Lower lobe of right lung (tissue), 2 donors: ENCODE measurements at regions not wholly inside any gene's neighbourhood (a gene's known extent, or its start where the extent isn't known, plus 50 kb on each side); places are given as distances from the start of the nearest gene placed in this dataset.

Experiments
- ATAC-seq, 2 donors: fragments of 200-7000 bp; cut with Tn5 transposase; one replicate each; pipeline ENCODE4 v1.9.1; 2020 to 2022; ENCODE audit warnings: mild to moderate bottlenecking in 2 of 2, moderate library complexity in 2 of 2
- DNase-seq: peaks from one replicate; pipeline ENCODE4 v3.0.0-alpha.2; 2020
- H3K27ac ChIP-seq: fragments of 200-600 bp; one replicate; pipeline ENCODE4 v1.8.0; 2022
- H3K27me3 ChIP-seq: fragments of 200-600 bp; one replicate; pipeline ENCODE4 v1.8.0; 2022; ENCODE audit warnings: low read depth
- H3K36me3 ChIP-seq: fragments of 200-600 bp; one replicate; pipeline ENCODE4 v1.8.0; 2022; ENCODE audit warnings: mild to moderate bottlenecking
- H3K4me1 ChIP-seq: fragments of 200-600 bp; one replicate; pipeline ENCODE4 v1.8.0; 2022
- H3K4me3 ChIP-seq: fragments of 200-600 bp; one replicate; pipeline ENCODE4 v1.8.0; 2022; ENCODE audit warnings: mild to moderate bottlenecking
- H3K9me3 ChIP-seq: fragments of 200-600 bp; one replicate; pipeline ENCODE4 v1.8.0; 2022
- intact Hi-C: fragments of 100-400 bp; cut with DNase I; formaldehyde crosslinking; loops from one replicate; pipeline ENCODE4 v1.11.0; 2022
- TF ChIP-seq, protein P1 (sequence below): fragments of 200-600 bp; IDR thresholded peaks from one replicate; pipeline ENCODE4 v1.8.0; 2022; ENCODE audit warnings: antibody characterized with exemption, mild to moderate bottlenecking
- donor health status: DM: no; HTN: yes; CAD: no; lungs with severe emphysema.

DNA sequence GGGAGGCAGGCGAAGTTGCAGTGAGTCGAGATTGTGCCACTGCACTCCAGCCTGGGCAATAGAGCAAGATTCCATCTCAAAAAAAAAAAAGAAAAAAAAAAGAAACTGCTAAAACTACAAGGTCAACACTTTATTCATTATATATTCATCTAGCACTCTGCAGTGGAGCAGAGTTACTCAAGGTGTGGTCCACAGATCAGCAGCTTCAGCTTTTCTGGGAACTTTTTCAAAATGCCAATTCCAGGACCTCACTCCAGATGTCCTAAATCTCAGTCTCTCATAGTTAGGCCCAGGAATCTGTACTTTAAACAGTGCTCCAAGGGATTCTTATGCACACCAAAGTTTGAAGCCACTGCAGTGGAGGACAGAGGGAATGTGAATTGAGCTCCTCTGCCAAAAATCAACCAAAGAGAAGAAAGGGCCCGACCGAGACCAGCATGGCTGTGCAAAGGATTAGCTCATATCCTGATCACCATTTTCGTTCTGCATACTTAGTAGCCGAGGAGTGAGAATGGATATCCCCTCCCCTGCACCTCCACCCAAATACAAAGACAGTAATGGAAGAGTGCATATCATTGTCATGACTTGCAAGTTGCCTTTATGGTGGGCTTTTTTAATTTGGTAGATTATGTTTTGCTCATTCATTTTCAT, 201.9 kb downstream of the MEX3B start:
- TF ChIP-seq, protein P1, sequence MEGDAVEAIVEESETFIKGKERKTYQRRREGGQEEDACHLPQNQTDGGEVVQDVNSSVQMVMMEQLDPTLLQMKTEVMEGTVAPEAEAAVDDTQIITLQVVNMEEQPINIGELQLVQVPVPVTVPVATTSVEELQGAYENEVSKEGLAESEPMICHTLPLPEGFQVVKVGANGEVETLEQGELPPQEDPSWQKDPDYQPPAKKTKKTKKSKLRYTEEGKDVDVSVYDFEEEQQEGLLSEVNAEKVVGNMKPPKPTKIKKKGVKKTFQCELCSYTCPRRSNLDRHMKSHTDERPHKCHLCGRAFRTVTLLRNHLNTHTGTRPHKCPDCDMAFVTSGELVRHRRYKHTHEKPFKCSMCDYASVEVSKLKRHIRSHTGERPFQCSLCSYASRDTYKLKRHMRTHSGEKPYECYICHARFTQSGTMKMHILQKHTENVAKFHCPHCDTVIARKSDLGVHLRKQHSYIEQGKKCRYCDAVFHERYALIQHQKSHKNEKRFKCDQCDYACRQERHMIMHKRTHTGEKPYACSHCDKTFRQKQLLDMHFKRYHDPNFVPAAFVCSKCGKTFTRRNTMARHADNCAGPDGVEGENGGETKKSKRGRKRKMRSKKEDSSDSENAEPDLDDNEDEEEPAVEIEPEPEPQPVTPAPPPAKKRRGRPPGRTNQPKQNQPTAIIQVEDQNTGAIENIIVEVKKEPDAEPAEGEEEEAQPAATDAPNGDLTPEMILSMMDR = no peak
- ATAC-seq = no peak
- no peak for DNase-seq
- intact Hi-C loops = no loop called here
- Histone ChIP-seq H3K4me1 (no peaks in the 10 kb centered on the region), H3K9me3 (no peaks in the 10 kb centered on the region), H3K4me3 (no peak overlapping the region), H3K36me3 (no peaks in the 10 kb centered on the region), H3K27me3 (no peaks in the 10 kb centered on the region), H3K27ac (no peak overlapping the region)

GRCh38 chr15:81843226-81843625, 202.6 kb downstream of the MEX3B start:
- no peak for ATAC-seq
- intact Hi-C loops = no loop called here
- Histone ChIP-seq H3K9me3 (no peaks in the 10 kb centered on the region), H3K36me3 (no peaks in the 10 kb centered on the region), H3K27ac (no peak overlapping the region), H3K4me3 (no peak overlapping the region), H3K4me1 (no peaks in the 10 kb centered on the region), H3K27me3 (no peaks in the 10 kb centered on the region)
- TF ChIP-seq, protein P1 = no peak
- DNase-seq = no peak

DNA sequence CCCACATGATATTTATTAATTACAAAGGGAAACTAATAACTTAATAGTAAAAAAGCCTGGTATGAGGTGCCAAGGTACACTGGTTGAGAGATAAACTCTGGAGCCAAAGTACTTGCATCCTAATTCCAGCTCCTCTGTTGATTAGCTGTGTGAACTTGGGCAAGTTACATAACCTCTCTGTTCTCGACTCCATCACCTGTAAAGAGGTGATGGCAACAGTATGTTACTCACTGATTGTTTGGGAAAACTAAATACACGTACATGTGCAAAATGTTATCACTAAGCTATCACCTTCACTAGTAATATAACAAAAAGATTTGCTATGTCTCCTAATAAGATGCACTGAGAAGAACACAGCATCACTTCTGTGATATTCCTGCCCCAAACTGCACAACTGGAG, 206.4 kb downstream of the MEX3B start:
- Histone ChIP-seq H3K27me3 (no peaks in the 10 kb centered on the region), H3K27ac (no peak overlapping the region), H3K4me3 (no peak overlapping the region), H3K4me1 (no peaks in the 10 kb centered on the region), H3K36me3 (no peaks in the 10 kb centered on the region), H3K9me3 (no peaks in the 10 kb centered on the region)
- ATAC-seq (no peak), DNase-seq (no peak)
- intact Hi-C loops = no loop called here
- TF ChIP-seq, protein P1 = no peak

- Histone ChIP-seq H3K4me3 (no peak overlapping the region), H3K36me3 (no peaks in the 10 kb centered on the region), H3K4me1 (no peaks in the 10 kb centered on the region), H3K27ac (no peak overlapping the region), H3K9me3 (no peaks in the 10 kb centered on the region), H3K27me3 (no peaks in the 10 kb centered on the region)
- DNase-seq (no peak), ATAC-seq (no peak)
- TF ChIP-seq, protein P1 = no peak
- intact Hi-C loops = no loop called here
Observed at GRCh38 chr15:81835731-81836130, 210.1 kb downstream of the MEX3B start.

DNA sequence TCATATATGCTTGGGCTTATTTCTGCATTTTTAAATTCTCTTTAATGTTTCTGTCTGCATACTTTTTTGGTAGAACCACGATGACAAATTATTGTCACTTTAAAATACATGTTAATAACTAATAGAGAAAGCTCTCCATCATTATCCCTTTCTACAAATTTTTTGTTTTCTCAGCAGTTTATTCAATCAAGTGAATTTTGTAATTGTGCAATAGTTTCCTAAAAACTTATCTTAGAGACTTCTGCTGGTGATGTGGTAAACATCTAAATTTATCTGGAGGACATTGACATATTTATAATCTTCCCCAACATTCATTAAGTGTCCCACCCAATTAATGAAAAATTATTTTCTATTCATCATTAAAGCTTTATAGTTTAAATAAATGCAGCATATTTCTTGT, 215.3 kb downstream of the MEX3B start:
- no peak overlapping the region for H3K4me3 ChIP-seq
- no peak for DNase-seq
- intact Hi-C loops = no loop called here
- no peaks in the 10 kb centered on the region for H3K9me3 ChIP-seq
- no peak for ATAC-seq
- no peaks in the 10 kb centered on the region for H3K4me1 ChIP-seq
- H3K27ac ChIP-seq = no peak overlapping the region
- TF ChIP-seq, protein P1 = no peak
- H3K36me3 ChIP-seq = no peaks in the 10 kb centered on the region
- H3K27me3 ChIP-seq = no peaks in the 10 kb centered on the region
